ENCODE measurements at regions not wholly inside any gene's neighbourhood (a gene's known extent, or its start where the extent isn't known, plus 50 kb on each side); places are given as distances from the start of the nearest gene placed in this dataset.
"Not testable (repeated sequence)": the region's sequence is repeated elsewhere in the genome, so short reads cannot be mapped to it uniquely, and the experiment has no call there.

- not testable (repeated sequence) for DNase-seq
These were observed 358.0 kb downstream of the ETV1 start for GRCh38 chr7:13631207-13632049.

- no peak for DNase-seq
These were observed 355.6 kb downstream of the ETV1 start for GRCh38 chr7:13633857-13634256.

- DNase-seq = no peak
These were observed 350.1 kb downstream of the ETV1 start for GRCh38 chr7:13639396-13639795.

- DNase-seq = no peak
These were observed 347.8 kb downstream of the ETV1 start for GRCh38 chr7:13641714-13642113.

GRCh38 chr7:13651167-13651566 lies 338.3 kb downstream of the ETV1 start:
- DNase-seq = no peak

- no peak for DNase-seq
These were observed 333.1 kb downstream of the ETV1 start for GRCh38 chr7:13656330-13656729.

- no peak for DNase-seq
These were observed 316.2 kb downstream of the ETV1 start for GRCh38 chr7:13673290-13673689.

GRCh38 chr7:13682626-13683025 lies 306.8 kb downstream of the ETV1 start:
- no peak for DNase-seq

- DNase-seq = no peak
These were observed 302.0 kb downstream of the ETV1 start for GRCh38 chr7:13687500-13687899.

GRCh38 chr7:13692548-13692947 lies 296.9 kb downstream of the ETV1 start:
- DNase-seq = no peak

GRCh38 chr7:13702251-13702650 lies 287.2 kb downstream of the ETV1 start:
- no peak for DNase-seq

GRCh38 chr7:13708670-13709069 lies 280.8 kb downstream of the ETV1 start:
- no peak for DNase-seq

- no peak for DNase-seq
These were observed 276.4 kb downstream of the ETV1 start for GRCh38 chr7:13713092-13713491.

- no peak for DNase-seq
These were observed 273.9 kb downstream of the ETV1 start for GRCh38 chr7:13715534-13715933.

GRCh38 chr7:13717031-13717430 lies 272.4 kb downstream of the ETV1 start:
- DNase-seq = no peak

- no peak for DNase-seq
These were observed 265.1 kb downstream of the ETV1 start for GRCh38 chr7:13724191-13724976.

- DNase-seq = no peak
These were observed 264.4 kb downstream of the ETV1 start for GRCh38 chr7:13724977-13725566.

GRCh38 chr7:13725591-13725990 lies 263.9 kb downstream of the ETV1 start:
- DNase-seq = no peak

- DNase-seq = no peak
These were observed 262.2 kb downstream of the ETV1 start for GRCh38 chr7:13727279-13727678.

GRCh38 chr7:13727751-13728150 lies 261.7 kb downstream of the ETV1 start:
- DNase-seq = no peak

- DNase-seq = not testable (repeated sequence)
These were observed 261.0 kb downstream of the ETV1 start for GRCh38 chr7:13728430-13728829.

- DNase-seq = no peak
These were observed 257.8 kb downstream of the ETV1 start for GRCh38 chr7:13731643-13732042.

- no peak for DNase-seq
These were observed 251.9 kb downstream of the ETV1 start for GRCh38 chr7:13737563-13737962.

- no peak for DNase-seq
These were observed 247.3 kb downstream of the ETV1 start for GRCh38 chr7:13742126-13742525.

Measured in SIG-M5 (cell line).